IPS-NIHi7 (cell line): ENCODE measurements at regions not wholly inside any gene's neighbourhood (a gene's known extent, or its start where the extent isn't known, plus 50 kb on each side); places are given as distances from the start of the nearest gene placed in this dataset.
"Not testable (repeated sequence)": the region's sequence is repeated elsewhere in the genome, so short reads cannot be mapped to it uniquely, and the experiment has no call there.

Source experiments
- DNase-seq: peaks from one replicate; pipeline ENCODE4 v3.0.0; 2012; ENCODE audit warnings: mixed read lengths; ENCODE audit errors: extremely low spot score

GRCh38 chr9:134561427-134562145, 80.0 kb upstream of the COL5A1 start:
- DNase-seq = no peak

- no peak for DNase-seq
Measured at GRCh38 chr9:134562146-134562849, 79.3 kb upstream of the COL5A1 start.

GRCh38 chr9:134563397-134563796, 78.2 kb upstream of the COL5A1 start:
- no peak for DNase-seq

GRCh38 chr9:134564431-134565170, 77.0 kb upstream of the COL5A1 start:
- no peak for DNase-seq

GRCh38 chr9:134565316-134565915, 76.2 kb upstream of the COL5A1 start:
- no peak for DNase-seq

GRCh38 chr9:134566196-134566847, 75.3 kb upstream of the COL5A1 start:
- no peak for DNase-seq

- no peak for DNase-seq
Measured at GRCh38 chr9:134566936-134567335, 74.7 kb upstream of the COL5A1 start.

- no peak for DNase-seq
Measured at GRCh38 chr9:134568116-134568515, 73.5 kb upstream of the COL5A1 start.

GRCh38 chr9:134568811-134569210, 72.8 kb upstream of the COL5A1 start:
- DNase-seq = no peak

- no peak for DNase-seq
Measured at GRCh38 chr9:134569626-134570025, 72.0 kb upstream of the COL5A1 start.

- no peak for DNase-seq
Measured at GRCh38 chr9:134570151-134570621, 71.4 kb upstream of the COL5A1 start.

- DNase-seq = no peak
Measured at GRCh38 chr9:134570711-134571325, 70.8 kb upstream of the COL5A1 start.

- no peak for DNase-seq
Measured at GRCh38 chr9:134571326-134571931, 70.2 kb upstream of the COL5A1 start.

- no peak for DNase-seq
Measured at GRCh38 chr9:134571946-134572917, 69.4 kb upstream of the COL5A1 start.

- not testable (repeated sequence) for DNase-seq
Measured at GRCh38 chr9:134574686-134575085, 66.9 kb upstream of the COL5A1 start.

GRCh38 chr9:134575103-134575900, 66.3 kb upstream of the COL5A1 start:
- no peak for DNase-seq

GRCh38 chr9:134575901-134576176, 65.8 kb upstream of the COL5A1 start:
- no peak for DNase-seq

- DNase-seq = no peak
Measured at GRCh38 chr9:134585021-134585561, 56.5 kb upstream of the COL5A1 start.
